GM13976 (cell line): ENCODE measurements at regions not wholly inside any gene's neighbourhood (a gene's known extent, or its start where the extent isn't known, plus 50 kb on each side); places are given as distances from the start of the nearest gene placed in this dataset.
A peak's percentile ranks its signal among the peaks of the same experiment; 100 is the strongest.

ENCODE experiments used
- DNase-seq: peaks from one replicate; pipeline ENCODE4 v3.0.0; 2012; ENCODE audit warnings: low spot score
- CTCF ChIP-seq: IDR thresholded peaks from 2 replicates; pipeline ENCODE4 v1.5.1; 2012; ENCODE audit warnings: borderline replicate concordance, mild to moderate bottlenecking; ENCODE audit not compliant: insufficient read depth; ENCODE audit errors: extremely low read depth, missing control alignments, control extremely low read depth
- in situ Hi-C: fragments of 300-500 bp; cut with MboI; formaldehyde crosslinking; loops from one replicate; pipeline ENCODE4 v1.12.0; 2022; ENCODE audit warnings: low sequenced_read_pairs, mixed read lengths, inconsistent platforms; ENCODE audit not compliant: unreplicated experiment

DNA sequence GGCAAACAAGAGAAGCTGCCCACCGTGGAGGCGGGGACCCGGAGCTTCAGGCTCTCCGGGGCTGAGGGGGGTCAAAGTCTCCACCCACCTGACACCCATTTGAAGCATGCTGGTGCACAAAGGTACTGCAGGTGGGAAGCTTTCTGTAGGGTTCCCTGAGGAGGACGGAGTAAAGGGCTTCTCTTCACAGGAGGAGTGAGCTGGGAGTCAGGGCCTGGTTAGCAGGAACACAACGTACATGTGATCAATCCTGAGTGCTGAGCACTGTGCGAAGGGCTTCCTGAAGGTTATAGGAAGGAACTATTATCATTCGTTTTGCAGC lies 252.9 kb upstream of the RPL38 start:
- TF ChIP-seq CTCF: no peak
- DNase-seq: no peak
- in situ Hi-C loops: no loop called here

- no peak for TF ChIP-seq CTCF
- no peak for DNase-seq
- in situ Hi-C loops: no loop called here
Measured at GRCh38 chr17:73952082-73952479, 251.4 kb upstream of the RPL38 start.

- in situ Hi-C loops: no loop called here
- peak; percentile 70 for DNase-seq
- TF ChIP-seq CTCF: peak; percentile 22
Measured at GRCh38 chr17:73952480-73953205, 250.8 kb upstream of the RPL38 start.

DNA sequence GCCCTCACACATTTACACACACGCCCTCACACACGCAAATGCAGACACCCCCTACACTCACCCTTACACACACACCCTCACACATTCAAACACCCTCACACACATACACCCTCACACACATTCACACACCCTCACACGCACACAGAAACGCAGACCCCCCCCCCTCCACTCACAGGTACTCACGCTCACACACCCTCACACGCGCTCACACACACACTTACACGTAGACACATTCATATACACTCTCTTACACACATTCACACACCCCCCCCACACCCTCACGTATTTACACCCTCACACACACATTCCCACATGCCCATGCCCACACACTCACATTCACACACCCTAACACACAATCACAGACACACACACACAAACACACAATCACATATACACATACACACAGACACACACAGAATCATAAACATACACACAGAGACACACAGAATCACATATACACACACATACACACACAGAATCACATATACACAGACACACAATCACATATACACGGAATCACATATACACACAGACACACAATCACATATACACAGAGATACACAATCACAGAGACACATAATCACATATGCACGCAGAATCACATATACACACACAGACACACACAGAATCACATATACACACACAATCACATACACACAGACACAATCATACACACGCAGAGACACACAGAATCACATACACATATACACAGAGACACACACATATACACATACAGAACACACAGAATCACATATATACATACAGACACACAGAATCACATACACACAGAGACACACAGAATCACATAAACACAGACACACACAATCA lies 250.1 kb upstream of the RPL38 start:
- in situ Hi-C loops: no loop called here
- DNase-seq: no peak
- no peak for TF ChIP-seq CTCF

DNA sequence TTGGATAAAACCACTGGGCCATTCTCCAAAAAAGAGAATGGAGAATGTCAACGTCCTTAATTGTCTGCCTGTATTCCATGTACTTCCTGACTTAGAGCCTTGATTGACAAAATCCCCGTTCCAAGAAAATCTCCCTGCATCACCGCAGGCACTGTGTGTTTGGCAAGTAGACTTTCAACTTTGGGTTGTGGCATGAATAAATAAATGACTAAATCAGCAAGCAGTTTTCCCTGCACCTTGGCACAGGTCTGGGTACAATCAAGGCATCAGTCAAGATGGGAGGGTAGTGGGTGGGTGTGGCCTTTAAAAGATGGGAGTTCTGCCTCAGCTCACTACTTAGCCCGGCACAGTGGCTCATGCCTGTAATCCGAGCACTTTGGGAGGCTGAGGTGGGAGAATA lies 248.5 kb upstream of the RPL38 start:
- in situ Hi-C loops: no loop called here

GRCh38 chr17:73955616-73956015 lies 247.9 kb upstream of the RPL38 start:
- in situ Hi-C loops: no loop called here
- DNase-seq: no peak
- TF ChIP-seq CTCF: no peak

More for the DNA sequence above, 248.5 kb upstream of the RPL38 start:
- DNase-seq: no peak
- TF ChIP-seq CTCF: no peak
